HG03103 (cell line): ENCODE measurements at regions not wholly inside any gene's neighbourhood (a gene's known extent, or its start where the extent isn't known, plus 50 kb on each side); places are given as distances from the start of the nearest gene placed in this dataset.

ENCODE experiments used
- ATAC-seq: cut with Tn5 transposase; IDR thresholded peaks from one replicate; pipeline ENCODE4 v1.9.1; 2021; ENCODE audit warnings: low read depth; ENCODE audit not compliant: unreplicated experiment

GRCh38 chr13:40069173-40070044 lies 413.9 kb downstream of the COG6 start:
- no peak for ATAC-seq

- no peak for ATAC-seq
These were observed 414.9 kb downstream of the COG6 start for GRCh38 chr13:40070357-40070756.

- ATAC-seq = no peak
These were observed 417.2 kb downstream of the COG6 start for GRCh38 chr13:40072663-40073120.

GRCh38 chr13:40074338-40074737 lies 418.9 kb downstream of the COG6 start:
- no peak for ATAC-seq

GRCh38 chr13:40075281-40075680 lies 419.8 kb downstream of the COG6 start:
- no peak for ATAC-seq

- no peak for ATAC-seq
These were observed 421.4 kb downstream of the COG6 start for GRCh38 chr13:40076765-40077362.

GRCh38 chr13:40077396-40078027 lies 422.1 kb downstream of the COG6 start:
- no peak for ATAC-seq

GRCh38 chr13:40079721-40080120 lies 424.3 kb downstream of the COG6 start:
- no peak for ATAC-seq

GRCh38 chr13:40080676-40081075 lies 425.2 kb downstream of the COG6 start:
- no peak for ATAC-seq

- no peak for ATAC-seq
These were observed 427.2 kb downstream of the COG6 start for GRCh38 chr13:40082639-40083038.

GRCh38 chr13:40083841-40084240 lies 428.4 kb downstream of the COG6 start:
- no peak for ATAC-seq

- no peak for ATAC-seq
These were observed 429.5 kb downstream of the COG6 start for GRCh38 chr13:40084934-40085333.

- ATAC-seq = no peak
These were observed 431.9 kb downstream of the COG6 start for GRCh38 chr13:40087091-40088002.

- ATAC-seq = no peak
These were observed 438.6 kb downstream of the COG6 start for GRCh38 chr13:40094056-40094455.

- no peak for ATAC-seq
These were observed 440.4 kb downstream of the COG6 start for GRCh38 chr13:40095695-40096356.

GRCh38 chr13:40096357-40096901 lies 441.0 kb downstream of the COG6 start:
- no peak for ATAC-seq

- no peak for ATAC-seq
These were observed 442.8 kb downstream of the COG6 start for GRCh38 chr13:40098246-40098645.

- ATAC-seq = peak; percentile 86
These were observed 446.4 kb downstream of the COG6 start for GRCh38 chr13:40101708-40102359.

- ATAC-seq = no peak
These were observed 446.9 kb downstream of the COG6 start for GRCh38 chr13:40102360-40102727.
